Panc1 (cell line): ENCODE measurements at regions not wholly inside any gene's neighbourhood (a gene's known extent, or its start where the extent isn't known, plus 50 kb on each side); places are given as distances from the start of the nearest gene placed in this dataset.

Source experiments
- ATAC-seq: fragments of 200-7000 bp; cut with Tn5 transposase; 2 replicates; pipeline ENCODE4 v1.9.1; 2020; ENCODE audit warnings: mild to moderate bottlenecking, moderate library complexity
- BruUV-seq: library from RNA; stranded (reverse); fragments of 400-500 nt; replicated peaks from 2 replicates; lab custom pipeline; 2021; lab: Mats Ljungman, UMichigan
- CTCF ChIA-PET: fragments of 300-600 bp; sonication (Branson Sonifier 250); formaldehyde crosslinking; loops from one replicate; lab custom pipeline; 2022; ENCODE audit warnings: antibody characterized with exemption; lab: Charles Lee
- POLR2A ChIA-PET: fragments of 300-600 bp; sonication (Branson Sonifier 250); formaldehyde crosslinking; loops from one replicate; lab custom pipeline; 2022; ENCODE audit warnings: antibody characterized with exemption; lab: Charles Lee
- DNase-seq: peaks from one replicate; pipeline ENCODE4 v3.0.0-alpha.2; 2010; ENCODE audit warnings: low read depth, low spot score
- H3K27ac ChIP-seq: 2 replicates; pipeline ENCODE4 v1.5.1; 2011; ENCODE audit warnings: mild to moderate bottlenecking, low read length, inconsistent platforms
- H3K27me3 ChIP-seq: fragments of 200-500 bp; sonication (Bioruptor generic); 2 replicates; pipeline ENCODE4 v1.6.0; 2014; ENCODE audit warnings: low read length, inconsistent platforms; ENCODE audit not compliant: control insufficient read depth, insufficient read depth
- H3K36me3 ChIP-seq: fragments of 200-500 bp; sonication (Bioruptor generic); 2 replicates; pipeline ENCODE4 v1.5.1; 2014; ENCODE audit warnings: inconsistent platforms, mild to moderate bottlenecking, low read length, moderate library complexity; ENCODE audit not compliant: control insufficient read depth, insufficient read depth
- H3K4me1 ChIP-seq: 2 replicates; pipeline ENCODE4 v1.5.1; 2011; ENCODE audit warnings: inconsistent platforms, mild to moderate bottlenecking, low read length, moderate library complexity; ENCODE audit not compliant: control insufficient read depth, insufficient read depth
- H3K4me3 ChIP-seq, 2 experiments: 2 replicates each; pipeline ENCODE4 v1.5.1; 2011 to 2012; ENCODE audit warnings: low read depth in 2 of 2, low read length in 2 of 2, mild to moderate bottlenecking in 2 of 2, inconsistent platforms in 1 of 2, moderate library complexity in 1 of 2
- H3K9me3 ChIP-seq: fragments of 200-500 bp; sonication (Bioruptor generic); 2 replicates; pipeline ENCODE4 v1.5.1; 2014; ENCODE audit warnings: low read depth, mild to moderate bottlenecking, inconsistent platforms, low read length, moderate library complexity; ENCODE audit not compliant: control insufficient read depth, insufficient read depth
- CTCF ChIP-seq: fragments of 450-650 bp; IDR thresholded peaks from 2 replicates; pipeline ENCODE4 v1.5.1; 2017; ENCODE audit warnings: mild to moderate bottlenecking
- POLR2AphosphoS5 ChIP-seq: IDR thresholded peaks from 2 replicates; pipeline ENCODE4 v1.6.1; 2012; ENCODE audit warnings: mild to moderate bottlenecking, low read depth, low read length, moderate library complexity
- SIN3A ChIP-seq: IDR thresholded peaks from 2 replicates; pipeline ENCODE4 v1.6.1; 2012; ENCODE audit warnings: low read depth, mild to moderate bottlenecking, low read length, moderate library complexity, borderline replicate concordance; ENCODE audit not compliant: insufficient read depth
- TCF7L2 ChIP-seq: IDR thresholded peaks from 2 replicates; pipeline ENCODE4 v1.6.1; 2011; ENCODE audit warnings: mild to moderate bottlenecking, low read depth, low read length, inconsistent platforms
- in situ Hi-C: cut with HindIII; loops from 2 replicates; pipeline ENCODE4 v1.10.0; 2016; ENCODE audit warnings: low sequenced_read_pairs, low pct_unique_long_range_greater_than_20kb
- intact Hi-C: fragments of 100-400 bp; cut with micrococcal nuclease; formaldehyde crosslinking; loops from one replicate; pipeline ENCODE4 v1.10.0; 2022; ENCODE audit not compliant: unreplicated experiment
- TF ChIP-seq, protein P1 (sequence below), 2 experiments: IDR thresholded peaks; 2 replicates each; pipeline ENCODE4 v1.6.1; 2011 to 2012; ENCODE audit warnings: low read depth in 2 of 2, control low read depth in 1 of 2, low read length in 1 of 2, mild to moderate bottlenecking in 1 of 2, moderate library complexity in 1 of 2; ENCODE audit not compliant: insufficient read depth in 1 of 2

DNA sequence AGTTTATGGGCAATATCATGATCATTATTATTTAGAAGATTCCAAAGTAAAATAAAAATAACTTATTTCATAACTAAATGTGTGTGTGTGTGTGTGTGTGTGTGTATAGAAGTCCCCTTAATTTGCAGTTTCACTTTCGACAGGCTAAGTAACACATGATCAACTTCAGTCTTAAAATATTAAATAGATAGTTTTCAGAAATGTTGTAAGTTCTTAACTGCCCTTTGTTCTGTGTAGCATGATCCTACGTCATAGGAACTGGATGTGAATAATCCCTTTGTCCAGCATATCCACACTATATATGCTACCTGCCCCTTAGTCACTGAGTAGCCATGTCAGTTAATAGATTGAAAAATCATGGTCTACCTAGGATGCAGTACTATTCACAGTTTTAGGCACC is 1863.5 kb upstream of the PCDH20 start:
- Histone ChIP-seq H3K27me3 (no peaks in the 10 kb centered on the region), H3K27ac (no peak overlapping the region), H3K4me1 (no peaks in the 10 kb centered on the region), H3K9me3 (no peaks in the 10 kb centered on the region), H3K4me3 (no peak overlapping the region), H3K36me3 (no peaks in the 10 kb centered on the region)
- CTCF ChIA-PET: no interaction called here
- POLR2A ChIA-PET: no interaction called here
- no peak for ATAC-seq
- no peak for DNase-seq
- TF ChIP-seq POLR2AphosphoS5 (no peak), CTCF (no peak), SIN3A (no peak), TCF7L2 (no peak)
- TF ChIP-seq, protein P1, sequence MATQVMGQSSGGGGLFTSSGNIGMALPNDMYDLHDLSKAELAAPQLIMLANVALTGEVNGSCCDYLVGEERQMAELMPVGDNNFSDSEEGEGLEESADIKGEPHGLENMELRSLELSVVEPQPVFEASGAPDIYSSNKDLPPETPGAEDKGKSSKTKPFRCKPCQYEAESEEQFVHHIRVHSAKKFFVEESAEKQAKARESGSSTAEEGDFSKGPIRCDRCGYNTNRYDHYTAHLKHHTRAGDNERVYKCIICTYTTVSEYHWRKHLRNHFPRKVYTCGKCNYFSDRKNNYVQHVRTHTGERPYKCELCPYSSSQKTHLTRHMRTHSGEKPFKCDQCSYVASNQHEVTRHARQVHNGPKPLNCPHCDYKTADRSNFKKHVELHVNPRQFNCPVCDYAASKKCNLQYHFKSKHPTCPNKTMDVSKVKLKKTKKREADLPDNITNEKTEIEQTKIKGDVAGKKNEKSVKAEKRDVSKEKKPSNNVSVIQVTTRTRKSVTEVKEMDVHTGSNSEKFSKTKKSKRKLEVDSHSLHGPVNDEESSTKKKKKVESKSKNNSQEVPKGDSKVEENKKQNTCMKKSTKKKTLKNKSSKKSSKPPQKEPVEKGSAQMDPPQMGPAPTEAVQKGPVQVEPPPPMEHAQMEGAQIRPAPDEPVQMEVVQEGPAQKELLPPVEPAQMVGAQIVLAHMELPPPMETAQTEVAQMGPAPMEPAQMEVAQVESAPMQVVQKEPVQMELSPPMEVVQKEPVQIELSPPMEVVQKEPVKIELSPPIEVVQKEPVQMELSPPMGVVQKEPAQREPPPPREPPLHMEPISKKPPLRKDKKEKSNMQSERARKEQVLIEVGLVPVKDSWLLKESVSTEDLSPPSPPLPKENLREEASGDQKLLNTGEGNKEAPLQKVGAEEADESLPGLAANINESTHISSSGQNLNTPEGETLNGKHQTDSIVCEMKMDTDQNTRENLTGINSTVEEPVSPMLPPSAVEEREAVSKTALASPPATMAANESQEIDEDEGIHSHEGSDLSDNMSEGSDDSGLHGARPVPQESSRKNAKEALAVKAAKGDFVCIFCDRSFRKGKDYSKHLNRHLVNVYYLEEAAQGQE (IDR thresholded peaks at IDR 0.05; ENCODE audit: insufficient read depth in 1 of 2, low read depth in 2 of 2, low read length in 1 of 2): no peak
- no TSS peak for BruUV-seq
- in situ Hi-C loops: no loop called here
- intact Hi-C loops: no loop called here

DNA sequence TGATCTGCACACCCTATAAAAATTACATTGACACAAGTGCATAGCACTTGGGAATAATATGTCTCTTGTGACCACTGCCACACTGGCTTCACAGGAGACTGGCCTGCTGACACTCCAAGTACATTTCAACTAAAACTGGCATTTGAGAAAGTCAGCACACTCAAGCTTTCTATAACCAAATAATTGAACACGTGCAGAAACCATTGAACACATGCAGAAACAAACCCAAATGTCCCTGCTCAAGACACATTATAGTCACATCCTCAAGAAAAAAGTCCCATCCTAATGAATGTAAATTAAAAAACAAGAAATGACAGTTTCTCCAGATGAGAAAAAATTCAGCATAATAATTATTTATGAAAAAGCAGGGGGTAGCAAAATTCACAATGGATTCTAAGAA is 1859.1 kb upstream of the PCDH20 start:
- TF ChIP-seq, protein P1 (IDR thresholded peaks at IDR 0.05; ENCODE audit: insufficient read depth in 1 of 2, low read depth in 2 of 2, low read length in 1 of 2): no peak
- no peak for TF ChIP-seq SIN3A
- TF ChIP-seq TCF7L2: no peak
- TF ChIP-seq POLR2AphosphoS5: no peak
- no peak for TF ChIP-seq CTCF
- in situ Hi-C loops (no loop called here), intact Hi-C loops (no loop called here)
- Histone ChIP-seq H3K9me3 (no peaks in the 10 kb centered on the region), H3K36me3 (no peaks in the 10 kb centered on the region), H3K4me1 (no peaks in the 10 kb centered on the region), H3K27me3 (no peaks in the 10 kb centered on the region), H3K27ac (no peak overlapping the region), H3K4me3 (no peak overlapping the region)
- CTCF ChIA-PET: no interaction called here
- POLR2A ChIA-PET: no interaction called here
- BruUV-seq: no TSS peak
- DNase-seq (no peak), ATAC-seq (no peak)
